Breast epithelium (tissue), 4 donors: ENCODE measurements at regions not wholly inside any gene's neighbourhood (a gene's known extent, or its start where the extent isn't known, plus 50 kb on each side); places are given as distances from the start of the nearest gene placed in this dataset.

Source experiments
- DNase-seq, 2 donors: peaks; one replicate each; pipeline ENCODE4 v3.0.0-alpha.2; 2019; ENCODE audit warnings: low spot score in 2 of 2
- H3K27ac ChIP-seq, 2 donors: fragments of 200-600 bp; sonication (generic) in 1 of 2; one replicate each; pipeline ENCODE4 v1.5.1; 2016 to 2019; ENCODE audit warnings: mild to moderate bottlenecking in 1 of 2
- H3K27me3 ChIP-seq, 2 donors: fragments of 200-600 bp; sonication (generic) in 1 of 2; one replicate each; pipeline versions ENCODE4 v1.5.1 to v1.6.0; 2017 to 2019; ENCODE audit warnings: control low read depth in 1 of 2, mild to moderate bottlenecking in 1 of 2
- H3K36me3 ChIP-seq: fragments of 200-600 bp; one replicate; pipeline ENCODE4 v1.5.1; 2019
- H3K4me1 ChIP-seq, 2 donors: fragments of 200-600 bp; sonication (generic); one replicate each; pipeline ENCODE4 v1.5.1; 2016 to 2019; ENCODE audit warnings: control low read depth in 1 of 2
- H3K4me3 ChIP-seq, 3 donors: fragments of 200-600 bp; sonication (generic); 1 replicate in 2 of 3; 2 replicates in 1 of 3; pipeline ENCODE4 v1.5.1; 2016 to 2019; ENCODE audit warnings: mild to moderate bottlenecking in 3 of 3, moderate library complexity in 2 of 3
- H3K9me3 ChIP-seq, 2 donors: fragments of 200-600 bp; sonication (generic) in 1 of 2; one replicate each; pipeline ENCODE4 v1.5.1; 2016 to 2019; ENCODE audit warnings: control low read depth in 1 of 2
- CTCF ChIP-seq, 3 donors: fragments of 450-650 bp; IDR thresholded peaks; one replicate each; pipeline ENCODE4 v1.5.1; 2016 to 2017; ENCODE audit warnings: antibody characterized with exemption in 3 of 3, mild to moderate bottlenecking in 3 of 3, moderate library complexity in 3 of 3
- POLR2A ChIP-seq: fragments of 450-650 bp; IDR thresholded peaks from one replicate; pipeline ENCODE4 v1.6.1; 2016; ENCODE audit warnings: antibody characterized with exemption, mild to moderate bottlenecking, moderate library complexity
- POLR2AphosphoS5 ChIP-seq, 3 donors: sonication (generic); formaldehyde crosslinking; IDR thresholded peaks; one replicate each; pipeline ENCODE4 v1.6.1; 2017; ENCODE audit warnings: antibody characterized with exemption in 3 of 3
- intact Hi-C: fragments of 100-400 bp; cut with DNase I; formaldehyde crosslinking; loops from one replicate; pipeline ENCODE4 v1.15.1; 2023; ENCODE audit warnings: low total_unique reads

DNA sequence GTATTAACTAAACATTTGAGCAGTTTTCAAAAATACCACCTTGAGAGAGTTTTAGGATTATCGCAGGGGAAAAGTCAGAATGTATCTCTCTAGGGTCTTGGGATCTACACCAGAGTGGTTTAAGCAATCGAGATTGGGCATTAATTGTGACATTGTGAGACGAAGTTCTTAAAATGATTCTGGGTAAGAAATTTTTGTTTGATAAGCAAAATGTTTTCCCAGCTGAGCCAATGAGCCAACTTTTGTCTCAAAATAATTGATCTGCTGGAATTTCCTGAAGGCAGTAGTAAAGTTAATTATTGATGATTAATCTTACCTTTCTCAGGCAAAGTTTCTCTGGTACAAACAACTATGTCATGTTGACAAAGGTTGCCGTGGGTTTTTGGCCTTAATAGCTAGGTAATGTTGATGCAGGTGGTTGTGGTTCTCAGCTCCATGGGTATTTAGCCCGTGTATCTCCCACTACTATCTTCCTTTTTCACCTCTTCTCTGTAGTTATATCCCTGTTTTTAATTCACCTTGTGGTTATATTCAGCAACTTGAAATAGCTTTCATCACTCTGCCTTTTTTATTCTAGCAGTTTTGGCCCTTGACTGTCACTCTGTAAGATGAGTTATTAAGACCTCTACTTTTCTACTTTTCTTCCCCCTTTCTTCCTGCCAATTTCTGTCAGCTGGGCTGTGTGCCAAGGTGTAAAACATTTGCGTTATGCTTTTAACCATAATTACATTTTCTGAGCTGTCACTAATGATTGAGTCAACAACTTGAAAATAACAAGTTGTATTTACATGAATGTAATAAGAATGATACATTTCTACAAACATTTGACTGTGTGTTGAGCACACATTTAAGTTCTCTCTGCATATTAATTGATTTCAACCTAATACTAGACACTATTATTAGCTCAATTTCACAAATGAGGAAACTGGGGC lies 368.3 kb upstream of the BTBD3 start:
- no peak overlapping the region for H3K4me3 ChIP-seq
- no peak overlapping the region for H3K27ac ChIP-seq
- no peak for DNase-seq
- H3K36me3 ChIP-seq: no peaks in the 10 kb centered on the region
- H3K27me3 ChIP-seq: no peaks in the 10 kb centered on the region
- TF ChIP-seq POLR2A: no peak
- no peaks in the 10 kb centered on the region for H3K9me3 ChIP-seq
- H3K4me1 ChIP-seq: no peaks in the 10 kb centered on the region
- intact Hi-C loops: no loop called here

GRCh38 chr20:11550657-11551338 lies 366.9 kb upstream of the BTBD3 start:
- H3K36me3 ChIP-seq: no peaks in the 10 kb centered on the region
- intact Hi-C loops: no loop called here
- H3K4me1 ChIP-seq: no peaks in the 10 kb centered on the region
- no peaks in the 10 kb centered on the region for H3K9me3 ChIP-seq
- no peak overlapping the region for H3K27ac ChIP-seq
- H3K4me3 ChIP-seq: no peak overlapping the region
- no peaks in the 10 kb centered on the region for H3K27me3 ChIP-seq
- TF ChIP-seq POLR2AphosphoS5 (IDR thresholded peaks at IDR 0.05) (no peak), POLR2A (no peak), CTCF (IDR thresholded peaks at IDR 0.05) (no peak)
- no peak for DNase-seq

- TF ChIP-seq POLR2AphosphoS5 (IDR thresholded peaks at IDR 0.05): no peak
- H3K9me3 ChIP-seq: no peaks in the 10 kb centered on the region
- H3K27ac ChIP-seq: no peak overlapping the region
- intact Hi-C loops: no loop called here
- H3K36me3 ChIP-seq: no peaks in the 10 kb centered on the region
- H3K27me3 ChIP-seq: no peaks in the 10 kb centered on the region
- DNase-seq: no peak
- no peaks in the 10 kb centered on the region for H3K4me1 ChIP-seq
- H3K4me3 ChIP-seq: no peak overlapping the region
Measured at GRCh38 chr20:11551479-11551878, 366.2 kb upstream of the BTBD3 start.

DNA sequence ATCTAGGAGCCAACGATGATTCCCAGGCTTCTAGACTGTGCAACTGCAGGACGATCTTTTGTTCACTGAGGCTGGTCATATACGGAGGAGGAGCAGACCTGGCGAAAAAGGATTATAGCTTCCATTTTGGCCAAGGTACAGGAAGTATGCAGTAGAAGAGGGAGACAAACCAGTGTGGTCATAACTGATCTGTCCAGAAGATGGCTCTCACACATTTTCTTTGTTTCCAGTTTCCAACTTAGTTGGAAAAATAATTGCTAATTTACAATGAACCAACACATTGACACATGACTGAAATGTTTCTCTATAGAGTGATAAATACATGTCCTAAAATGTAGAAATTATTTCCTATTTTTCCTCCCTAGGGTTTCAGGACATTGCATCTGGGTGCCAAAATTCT lies 364.1 kb upstream of the BTBD3 start:
- no peak for TF ChIP-seq POLR2A
- TF ChIP-seq CTCF (IDR thresholded peaks at IDR 0.05): peak in 1 of 3 donors; percentile 9
- TF ChIP-seq POLR2AphosphoS5 (IDR thresholded peaks at IDR 0.05): no peak
- Histone ChIP-seq H3K4me1 (no peaks in the 10 kb centered on the region), H3K27me3 (no peaks in the 10 kb centered on the region), H3K9me3 (no peaks in the 10 kb centered on the region), H3K27ac (no peak overlapping the region), H3K4me3 (no peak overlapping the region), H3K36me3 (no peaks in the 10 kb centered on the region)
- no peak for DNase-seq
- intact Hi-C loops: no loop called here

DNA sequence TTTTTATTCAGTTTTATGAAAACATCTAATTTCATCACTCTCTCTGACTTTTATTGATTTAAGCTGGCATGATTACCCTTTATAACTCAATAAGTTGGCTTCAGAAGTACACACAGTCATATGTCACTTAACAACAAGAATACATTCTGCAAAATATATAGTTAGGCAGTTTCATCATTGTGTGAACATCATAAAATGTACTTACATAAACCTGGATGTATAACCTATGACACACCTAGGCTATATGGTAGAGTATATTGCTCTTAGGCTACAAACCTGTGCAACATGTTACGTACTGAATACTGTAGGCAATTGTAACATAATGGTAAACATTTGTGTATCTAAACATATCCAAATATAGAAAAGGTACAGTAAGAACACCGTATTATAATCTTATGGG lies 362.2 kb upstream of the BTBD3 start:
- Histone ChIP-seq H3K36me3 (no peaks in the 10 kb centered on the region), H3K4me1 (no peaks in the 10 kb centered on the region), H3K4me3 (no peak overlapping the region), H3K27ac (no peak overlapping the region), H3K27me3 (no peaks in the 10 kb centered on the region), H3K9me3 (no peaks in the 10 kb centered on the region)
- intact Hi-C loops: no loop called here
- no peak for DNase-seq
- TF ChIP-seq POLR2AphosphoS5 (IDR thresholded peaks at IDR 0.05) (no peak), CTCF (IDR thresholded peaks at IDR 0.05) (no peak), POLR2A (no peak)

DNA sequence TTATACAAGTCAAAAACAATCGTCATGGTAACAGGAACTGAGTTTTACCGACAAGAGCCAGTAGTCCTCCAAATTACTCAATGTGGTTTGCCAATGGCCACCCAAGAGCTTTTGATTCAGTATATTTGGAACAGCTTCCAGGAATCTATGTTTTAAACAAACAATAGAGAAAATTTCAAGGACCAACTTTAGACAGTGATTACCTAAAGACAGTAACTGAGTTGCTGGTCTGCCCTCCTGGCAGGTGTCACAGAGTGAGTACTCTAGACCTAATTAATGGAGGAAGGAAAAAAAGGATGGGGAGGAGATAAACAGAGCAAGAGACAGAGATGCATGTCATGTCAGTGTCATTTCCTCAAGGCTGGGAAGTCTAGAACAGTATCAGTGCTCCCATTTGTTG lies 361.3 kb upstream of the BTBD3 start:
- TF ChIP-seq POLR2A (no peak), CTCF (IDR thresholded peaks at IDR 0.05) (no peak), POLR2AphosphoS5 (IDR thresholded peaks at IDR 0.05) (no peak)
- intact Hi-C loops: no loop called here
- DNase-seq: no peak
- Histone ChIP-seq H3K9me3 (no peaks in the 10 kb centered on the region), H3K4me1 (no peaks in the 10 kb centered on the region), H3K4me3 (no peak overlapping the region), H3K27me3 (no peaks in the 10 kb centered on the region), H3K36me3 (no peaks in the 10 kb centered on the region), H3K27ac (no peak overlapping the region)
